AG10803 (cell line): ENCODE measurements at regions not wholly inside any gene's neighbourhood (a gene's known extent, or its start where the extent isn't known, plus 50 kb on each side); places are given as distances from the start of the nearest gene placed in this dataset.

Source experiments
- DNase-seq: peaks from one replicate; pipeline ENCODE4 v3.0.0; 2010; ENCODE audit warnings: low read depth
- H3K4me3 ChIP-seq: 2 replicates; pipeline ENCODE4 v1.5.1; 2011; ENCODE audit warnings: mild to moderate bottlenecking, low read length, control low read depth
- TF ChIP-seq, protein P1 (sequence below): conservative IDR thresholded peaks from 2 replicates; pipeline ENCODE4 v1.5.1; 2011; ENCODE audit warnings: mild to moderate bottlenecking, low read length, control low read depth, inconsistent platforms

DNA sequence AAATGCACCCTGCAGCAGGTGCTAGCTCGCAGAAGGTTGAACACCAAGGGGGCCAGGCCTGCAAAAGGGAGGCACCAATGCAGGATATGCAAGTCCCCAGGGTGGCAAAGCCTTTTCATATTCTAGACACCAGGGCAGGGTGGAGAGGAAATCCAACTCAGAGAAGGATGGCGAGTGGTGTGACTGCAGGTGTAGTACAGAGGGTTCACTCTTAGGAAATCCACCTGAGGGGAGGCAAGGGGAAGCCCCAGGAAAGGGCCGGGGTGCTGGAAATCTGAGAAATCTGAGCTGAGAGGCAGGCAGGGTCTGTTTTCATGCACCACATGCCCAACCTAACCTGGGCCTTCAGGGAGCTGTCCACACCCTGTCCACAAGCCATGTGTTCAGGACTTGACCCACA, 163.2 kb upstream of the CTTNBP2NL start:
- TF ChIP-seq, protein P1, sequence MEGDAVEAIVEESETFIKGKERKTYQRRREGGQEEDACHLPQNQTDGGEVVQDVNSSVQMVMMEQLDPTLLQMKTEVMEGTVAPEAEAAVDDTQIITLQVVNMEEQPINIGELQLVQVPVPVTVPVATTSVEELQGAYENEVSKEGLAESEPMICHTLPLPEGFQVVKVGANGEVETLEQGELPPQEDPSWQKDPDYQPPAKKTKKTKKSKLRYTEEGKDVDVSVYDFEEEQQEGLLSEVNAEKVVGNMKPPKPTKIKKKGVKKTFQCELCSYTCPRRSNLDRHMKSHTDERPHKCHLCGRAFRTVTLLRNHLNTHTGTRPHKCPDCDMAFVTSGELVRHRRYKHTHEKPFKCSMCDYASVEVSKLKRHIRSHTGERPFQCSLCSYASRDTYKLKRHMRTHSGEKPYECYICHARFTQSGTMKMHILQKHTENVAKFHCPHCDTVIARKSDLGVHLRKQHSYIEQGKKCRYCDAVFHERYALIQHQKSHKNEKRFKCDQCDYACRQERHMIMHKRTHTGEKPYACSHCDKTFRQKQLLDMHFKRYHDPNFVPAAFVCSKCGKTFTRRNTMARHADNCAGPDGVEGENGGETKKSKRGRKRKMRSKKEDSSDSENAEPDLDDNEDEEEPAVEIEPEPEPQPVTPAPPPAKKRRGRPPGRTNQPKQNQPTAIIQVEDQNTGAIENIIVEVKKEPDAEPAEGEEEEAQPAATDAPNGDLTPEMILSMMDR: no peak
- no peak overlapping the region for H3K4me3 ChIP-seq
- DNase-seq: no peak

DNA sequence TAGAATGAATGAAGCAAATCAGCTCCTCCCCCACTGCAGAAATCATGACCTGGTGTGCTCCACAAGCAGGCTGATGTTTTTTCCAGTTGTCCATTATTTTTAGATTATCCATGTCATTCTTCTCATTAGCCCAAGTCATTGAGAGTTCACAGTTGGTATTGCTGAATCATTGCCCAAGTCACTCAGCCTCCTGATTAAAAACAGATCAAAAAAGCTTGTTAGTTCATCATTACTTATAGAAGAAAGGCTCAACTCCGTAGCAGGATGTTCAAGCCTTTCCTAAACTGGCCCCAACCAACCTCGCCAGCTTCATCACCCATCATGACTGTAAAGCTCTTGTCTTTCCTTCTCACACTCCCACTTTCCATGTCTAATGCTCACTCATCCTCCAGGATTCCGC, 161.3 kb upstream of the CTTNBP2NL start:
- H3K4me3 ChIP-seq: no peak overlapping the region
- TF ChIP-seq, protein P1: no peak
- no peak for DNase-seq

DNA sequence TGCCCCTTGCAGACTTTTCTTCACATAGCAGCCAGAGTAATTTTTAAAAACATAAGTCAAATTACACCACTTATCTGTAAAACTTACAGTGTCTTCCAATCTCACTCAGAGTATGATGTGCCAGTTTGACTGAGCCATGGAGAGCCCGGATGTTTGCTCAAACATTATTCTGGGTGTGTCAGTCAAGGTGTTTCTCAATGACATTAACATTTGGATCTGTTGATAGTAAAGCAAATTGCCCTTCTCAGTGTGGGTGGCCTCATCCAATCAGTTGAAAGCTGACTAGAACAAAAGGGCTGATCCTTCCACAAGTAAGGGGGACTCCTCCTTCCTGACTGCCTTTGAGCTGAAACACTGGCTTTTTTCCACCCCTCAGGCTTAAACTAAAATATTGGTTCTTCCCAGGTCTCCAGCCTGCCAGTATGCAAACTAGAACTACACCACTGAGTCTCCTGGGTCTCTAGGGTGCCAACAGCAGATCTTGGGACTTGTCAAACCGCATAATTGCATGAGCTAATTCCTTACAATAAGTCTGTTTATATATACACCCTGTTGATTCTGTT, 157.9 kb upstream of the CTTNBP2NL start:
- no peak overlapping the region for H3K4me3 ChIP-seq
- no peak for DNase-seq
- TF ChIP-seq, protein P1: no peak

DNA sequence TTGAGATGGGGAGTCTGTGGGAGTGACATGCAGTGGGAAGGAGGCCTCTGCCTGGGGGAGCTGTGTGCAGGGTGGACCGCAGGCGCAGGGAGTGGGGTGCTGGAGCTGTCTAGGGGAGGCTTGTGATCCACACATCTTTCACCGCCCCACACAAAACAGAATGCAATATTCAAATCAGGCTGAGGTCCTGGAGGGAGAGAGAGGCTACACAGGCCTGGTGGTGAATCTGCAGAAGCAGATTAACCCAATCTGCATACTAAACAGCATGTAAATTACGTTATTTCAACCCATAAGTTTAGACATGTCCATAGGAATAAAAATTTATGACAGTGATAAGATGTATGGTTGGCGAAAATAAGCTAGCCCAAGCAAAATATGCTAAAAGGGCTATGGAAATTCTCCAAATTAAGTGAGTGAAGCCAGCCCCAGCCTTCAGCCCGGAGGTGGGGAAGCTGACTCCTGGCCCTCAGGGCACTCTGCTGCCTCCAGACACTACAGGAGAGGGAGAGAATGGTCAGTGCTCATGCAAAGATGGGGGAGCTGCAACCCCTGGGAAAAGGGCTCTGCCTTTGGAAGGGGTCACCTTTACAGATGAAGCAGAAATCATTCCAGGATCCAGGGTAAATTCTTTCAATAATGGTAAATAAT, 156.2 kb upstream of the CTTNBP2NL start:
- H3K4me3 ChIP-seq: no peak overlapping the region
- DNase-seq: no peak

DNA sequence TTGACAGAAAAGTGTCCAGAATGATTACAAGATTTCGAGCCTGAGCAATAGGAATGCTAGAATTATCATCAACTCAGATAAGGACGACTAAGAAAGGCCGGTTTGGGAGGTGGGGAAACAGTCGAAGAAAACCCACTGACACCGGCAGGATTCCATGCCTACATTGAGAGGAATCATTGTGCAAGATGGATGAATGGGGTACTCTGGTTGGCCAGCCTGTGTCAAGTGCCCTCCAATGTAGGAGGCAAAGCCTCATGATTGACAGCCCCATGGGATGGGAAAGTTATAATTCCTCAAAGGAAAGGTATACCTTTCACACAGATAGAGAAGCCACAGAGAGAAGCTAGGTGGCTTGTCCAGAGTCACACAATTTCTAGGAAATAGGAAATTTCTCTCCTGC, 153.5 kb upstream of the CTTNBP2NL start:
- TF ChIP-seq, protein P1: no peak
- no peak overlapping the region for H3K4me3 ChIP-seq
- no peak for DNase-seq

More for the DNA sequence above, 156.2 kb upstream of the CTTNBP2NL start:
- TF ChIP-seq, protein P1: no peak

DNA sequence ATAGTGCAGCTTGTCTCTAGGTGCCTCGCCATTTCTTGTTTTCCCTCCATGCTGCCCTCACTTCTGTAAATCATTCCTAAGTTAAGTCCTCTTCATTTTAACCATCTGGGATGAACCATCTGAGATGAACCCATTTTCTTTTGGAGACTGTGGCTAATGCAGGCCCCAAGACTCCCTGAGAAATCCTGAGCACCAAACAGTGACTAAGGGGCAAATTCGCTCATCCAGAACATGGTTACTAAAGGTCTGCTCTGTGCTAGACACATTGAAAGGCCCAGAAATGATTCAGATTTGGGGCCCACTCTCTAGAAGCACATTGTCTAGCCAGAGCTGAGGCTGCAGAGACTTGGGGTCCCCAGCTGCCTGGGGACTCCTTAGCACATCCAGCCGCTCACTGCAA, 151.9 kb upstream of the CTTNBP2NL start:
- no peak for DNase-seq
- H3K4me3 ChIP-seq: no peak overlapping the region
- TF ChIP-seq, protein P1: no peak

DNA sequence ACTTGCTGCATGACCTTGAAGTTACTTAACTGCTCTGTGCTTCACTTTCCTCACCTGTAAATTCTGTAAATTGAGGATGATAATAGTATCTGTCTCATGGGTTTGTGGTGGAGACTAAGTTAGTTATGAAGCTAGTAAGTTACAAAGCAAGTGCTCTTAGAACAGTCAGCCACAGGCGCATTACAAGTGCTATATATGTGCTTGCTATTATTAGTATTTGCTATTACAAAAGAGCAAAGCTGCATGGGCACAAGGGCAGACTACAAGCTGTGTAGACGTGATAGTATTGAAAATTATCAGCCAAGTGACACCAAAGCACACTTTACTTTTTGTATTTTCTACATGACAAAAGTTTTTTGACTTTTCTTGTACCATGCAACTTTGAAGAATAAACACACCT, 150.9 kb upstream of the CTTNBP2NL start:
- no peak for DNase-seq
- H3K4me3 ChIP-seq: no peak overlapping the region
- TF ChIP-seq, protein P1: no peak
